PFSK-1 (cell line): ENCODE measurements at regions not wholly inside any gene's neighbourhood (a gene's known extent, or its start where the extent isn't known, plus 50 kb on each side); places are given as distances from the start of the nearest gene placed in this dataset.

Source experiments
- FOXP2 ChIP-seq: optimal IDR thresholded peaks from 2 replicates; pipeline ENCODE3; 2011; ENCODE audit warnings: borderline replicate concordance, control low read depth, inconsistent platforms; ENCODE audit not compliant: insufficient read depth; ENCODE audit errors: extremely low read length, extremely low read depth
- POLR2AphosphoS5 ChIP-seq: IDR thresholded peaks from 2 replicates; pipeline ENCODE4 v1.6.1; 2012; ENCODE audit warnings: low read depth, mild to moderate bottlenecking, control low read depth, low read length, moderate library complexity
- REST ChIP-seq, 2 experiments: IDR thresholded peaks; 2 replicates each; pipeline versions ENCODE4 v1.6.1 to v1.8.0; 2011 to 2012; ENCODE audit warnings: low read depth in 2 of 2, low read length in 2 of 2, control low read depth in 1 of 2, inconsistent platforms in 1 of 2, mild to moderate bottlenecking in 1 of 2, moderate library complexity in 1 of 2; ENCODE audit not compliant: insufficient read depth in 1 of 2
- SIN3A ChIP-seq: IDR thresholded peaks from 2 replicates; pipeline ENCODE4 v1.6.1; 2012; ENCODE audit warnings: mild to moderate bottlenecking, low read length, moderate library complexity, borderline replicate concordance; ENCODE audit not compliant: insufficient read depth
- TAF1 ChIP-seq: IDR thresholded peaks from 2 replicates; pipeline ENCODE4 v1.6.1; 2012; ENCODE audit warnings: low read length, control low read depth, borderline replicate concordance; ENCODE audit not compliant: insufficient read depth

DNA sequence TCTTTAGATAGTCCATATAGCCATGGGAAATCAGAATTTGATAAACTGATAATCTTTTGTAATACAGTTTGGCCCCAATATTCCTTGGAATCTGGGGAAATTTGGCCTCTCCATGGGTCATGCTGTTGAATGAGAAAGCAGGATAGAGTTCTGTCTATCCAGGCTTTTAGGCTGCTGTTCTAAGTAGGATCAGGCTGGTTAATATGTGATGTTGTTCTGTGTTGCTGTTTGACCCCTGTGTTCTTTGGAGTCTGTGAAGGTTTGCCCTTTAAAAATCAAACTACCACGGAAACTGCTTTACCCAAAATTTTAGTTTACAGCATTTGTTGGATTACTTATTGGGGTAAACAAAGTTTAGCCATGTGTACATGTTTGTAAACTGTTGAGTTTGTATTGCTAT lies 114.5 kb downstream of the ZNF330 start:
- TF ChIP-seq FOXP2 (no peak), REST (IDR thresholded peaks at IDR 0.05; ENCODE audit: insufficient read depth in 1 of 2, low read depth in 2 of 2, low read length in 2 of 2) (no peak), POLR2AphosphoS5 (no peak), SIN3A (no peak), TAF1 (no peak)

- no peak for TF ChIP-seq SIN3A
- no peak for TF ChIP-seq POLR2AphosphoS5
- TF ChIP-seq FOXP2, result no peak
- TF ChIP-seq TAF1, result no peak
- TF ChIP-seq REST (IDR thresholded peaks at IDR 0.05; ENCODE audit: insufficient read depth in 1 of 2, low read depth in 2 of 2, low read length in 2 of 2), result no peak
Measured at GRCh38 chr4:141338238-141338637, 117.5 kb downstream of the ZNF330 start.

DNA sequence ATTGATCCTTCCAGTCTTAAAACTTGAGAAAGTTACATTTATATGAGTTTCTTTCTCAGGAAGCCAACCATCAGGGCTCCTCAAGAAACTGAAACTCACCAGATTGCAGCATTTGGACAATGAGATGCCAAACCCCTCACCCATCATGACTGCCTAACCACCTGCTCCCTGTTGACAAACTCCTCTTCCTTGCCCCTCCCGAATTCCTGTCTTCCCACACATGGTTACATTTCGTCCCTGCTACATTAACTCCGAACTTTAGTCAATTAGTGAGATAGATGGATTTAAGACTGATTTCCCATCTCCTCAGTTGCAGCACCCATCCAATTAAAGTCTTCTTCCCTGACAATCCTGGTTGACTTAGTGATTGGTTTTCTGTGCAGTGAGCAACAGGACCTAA lies 118.7 kb downstream of the ZNF330 start:
- no peak for TF ChIP-seq FOXP2
- no peak for TF ChIP-seq TAF1
- TF ChIP-seq POLR2AphosphoS5, result no peak
- TF ChIP-seq SIN3A, result no peak
- TF ChIP-seq REST (IDR thresholded peaks at IDR 0.05; ENCODE audit: insufficient read depth in 1 of 2, low read depth in 2 of 2, low read length in 2 of 2), result no peak

- no peak for TF ChIP-seq POLR2AphosphoS5
- TF ChIP-seq TAF1, result no peak
- no peak for TF ChIP-seq FOXP2
- no peak for TF ChIP-seq REST (IDR thresholded peaks at IDR 0.05; ENCODE audit: insufficient read depth in 1 of 2, low read depth in 2 of 2, low read length in 2 of 2)
- TF ChIP-seq SIN3A, result no peak
Measured at GRCh38 chr4:141339966-141340365, 119.3 kb downstream of the ZNF330 start.

- no peak for TF ChIP-seq POLR2AphosphoS5
- no peak for TF ChIP-seq SIN3A
- TF ChIP-seq TAF1, result no peak
- no peak for TF ChIP-seq REST (IDR thresholded peaks at IDR 0.05; ENCODE audit: insufficient read depth in 1 of 2, low read depth in 2 of 2, low read length in 2 of 2)
- TF ChIP-seq FOXP2, result no peak
Measured at GRCh38 chr4:141340458-141340857, 119.8 kb downstream of the ZNF330 start.
